ENCODE measurements at regions not wholly inside any gene's neighbourhood (a gene's known extent, or its start where the extent isn't known, plus 50 kb on each side); places are given as distances from the start of the nearest gene placed in this dataset.

DNA sequence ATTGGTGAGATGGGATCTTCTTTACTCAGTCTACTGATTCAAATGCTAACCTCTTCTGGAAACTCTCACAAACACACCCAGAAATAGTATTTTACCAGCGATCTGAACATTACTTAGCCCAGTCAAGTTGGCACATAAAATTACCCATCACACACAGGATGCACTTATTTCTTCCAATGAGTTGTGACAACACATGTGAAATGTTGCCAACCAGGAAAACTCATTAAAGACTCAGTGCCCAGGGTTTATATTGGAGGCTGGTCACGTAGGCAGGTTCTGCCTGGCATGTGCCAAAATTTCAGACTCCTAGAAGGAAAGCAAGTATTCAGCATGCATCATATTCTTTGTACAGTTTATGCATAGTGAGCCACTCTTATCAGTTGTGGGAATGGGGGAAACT is 443.3 kb downstream of the EPM2A start:
- Mint-ChIP-seq H3K27me3 (ENCODE audit: insufficient read depth, low read depth, poor library complexity) (no peaks in the 10 kb centered on the region), H3K4me3 (no peak overlapping the region), H3K4me1 (0 out of 3 replicates have a peak, but pooled peaks cover 4% of the 10 kb centered on the region), H3K27ac (no peak overlapping the region), H3K9me3 (no peaks in the 10 kb centered on the region), H3K36me3 (ENCODE audit: low read depth) (no peaks in the 10 kb centered on the region)
- TF ChIP-seq ZNF114 (CRISPR knock-in tag; IDR thresholded peaks at IDR 0.05): no peak
- TF ChIP-seq JUNB (IDR thresholded peaks at IDR 0.05; ENCODE audit: unreplicated experiment): no peak
- TF ChIP-seq, protein P1, sequence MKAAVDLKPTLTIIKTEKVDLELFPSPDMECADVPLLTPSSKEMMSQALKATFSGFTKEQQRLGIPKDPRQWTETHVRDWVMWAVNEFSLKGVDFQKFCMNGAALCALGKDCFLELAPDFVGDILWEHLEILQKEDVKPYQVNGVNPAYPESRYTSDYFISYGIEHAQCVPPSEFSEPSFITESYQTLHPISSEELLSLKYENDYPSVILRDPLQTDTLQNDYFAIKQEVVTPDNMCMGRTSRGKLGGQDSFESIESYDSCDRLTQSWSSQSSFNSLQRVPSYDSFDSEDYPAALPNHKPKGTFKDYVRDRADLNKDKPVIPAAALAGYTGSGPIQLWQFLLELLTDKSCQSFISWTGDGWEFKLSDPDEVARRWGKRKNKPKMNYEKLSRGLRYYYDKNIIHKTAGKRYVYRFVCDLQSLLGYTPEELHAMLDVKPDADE (IDR thresholded peaks at IDR 0.05): no peak
- TF ChIP-seq POLR2AphosphoS5 (IDR thresholded peaks at IDR 0.05; ENCODE audit: low read depth): no peak
- TF ChIP-seq NANOG (IDR thresholded peaks at IDR 0.05; ENCODE audit: borderline replicate concordance): no peak
- no peak for TF ChIP-seq CREB1 (CRISPR knock-in tag; IDR thresholded peaks at IDR 0.05; ENCODE audit: low read depth)
- TF ChIP-seq EZH2phosphoT487 (IDR thresholded peaks at IDR 0.05; ENCODE audit: unreplicated experiment): no peak
- TF ChIP-seq ZNF331 (CRISPR knock-in tag; IDR thresholded peaks at IDR 0.05; ENCODE audit: low read depth): no peak
- TF ChIP-seq, protein P2, sequence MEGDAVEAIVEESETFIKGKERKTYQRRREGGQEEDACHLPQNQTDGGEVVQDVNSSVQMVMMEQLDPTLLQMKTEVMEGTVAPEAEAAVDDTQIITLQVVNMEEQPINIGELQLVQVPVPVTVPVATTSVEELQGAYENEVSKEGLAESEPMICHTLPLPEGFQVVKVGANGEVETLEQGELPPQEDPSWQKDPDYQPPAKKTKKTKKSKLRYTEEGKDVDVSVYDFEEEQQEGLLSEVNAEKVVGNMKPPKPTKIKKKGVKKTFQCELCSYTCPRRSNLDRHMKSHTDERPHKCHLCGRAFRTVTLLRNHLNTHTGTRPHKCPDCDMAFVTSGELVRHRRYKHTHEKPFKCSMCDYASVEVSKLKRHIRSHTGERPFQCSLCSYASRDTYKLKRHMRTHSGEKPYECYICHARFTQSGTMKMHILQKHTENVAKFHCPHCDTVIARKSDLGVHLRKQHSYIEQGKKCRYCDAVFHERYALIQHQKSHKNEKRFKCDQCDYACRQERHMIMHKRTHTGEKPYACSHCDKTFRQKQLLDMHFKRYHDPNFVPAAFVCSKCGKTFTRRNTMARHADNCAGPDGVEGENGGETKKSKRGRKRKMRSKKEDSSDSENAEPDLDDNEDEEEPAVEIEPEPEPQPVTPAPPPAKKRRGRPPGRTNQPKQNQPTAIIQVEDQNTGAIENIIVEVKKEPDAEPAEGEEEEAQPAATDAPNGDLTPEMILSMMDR (conservative IDR thresholded peaks at IDR 0.05; ENCODE audit: low read depth in 2 of 2): no peak
- TF ChIP-seq, protein P3, sequence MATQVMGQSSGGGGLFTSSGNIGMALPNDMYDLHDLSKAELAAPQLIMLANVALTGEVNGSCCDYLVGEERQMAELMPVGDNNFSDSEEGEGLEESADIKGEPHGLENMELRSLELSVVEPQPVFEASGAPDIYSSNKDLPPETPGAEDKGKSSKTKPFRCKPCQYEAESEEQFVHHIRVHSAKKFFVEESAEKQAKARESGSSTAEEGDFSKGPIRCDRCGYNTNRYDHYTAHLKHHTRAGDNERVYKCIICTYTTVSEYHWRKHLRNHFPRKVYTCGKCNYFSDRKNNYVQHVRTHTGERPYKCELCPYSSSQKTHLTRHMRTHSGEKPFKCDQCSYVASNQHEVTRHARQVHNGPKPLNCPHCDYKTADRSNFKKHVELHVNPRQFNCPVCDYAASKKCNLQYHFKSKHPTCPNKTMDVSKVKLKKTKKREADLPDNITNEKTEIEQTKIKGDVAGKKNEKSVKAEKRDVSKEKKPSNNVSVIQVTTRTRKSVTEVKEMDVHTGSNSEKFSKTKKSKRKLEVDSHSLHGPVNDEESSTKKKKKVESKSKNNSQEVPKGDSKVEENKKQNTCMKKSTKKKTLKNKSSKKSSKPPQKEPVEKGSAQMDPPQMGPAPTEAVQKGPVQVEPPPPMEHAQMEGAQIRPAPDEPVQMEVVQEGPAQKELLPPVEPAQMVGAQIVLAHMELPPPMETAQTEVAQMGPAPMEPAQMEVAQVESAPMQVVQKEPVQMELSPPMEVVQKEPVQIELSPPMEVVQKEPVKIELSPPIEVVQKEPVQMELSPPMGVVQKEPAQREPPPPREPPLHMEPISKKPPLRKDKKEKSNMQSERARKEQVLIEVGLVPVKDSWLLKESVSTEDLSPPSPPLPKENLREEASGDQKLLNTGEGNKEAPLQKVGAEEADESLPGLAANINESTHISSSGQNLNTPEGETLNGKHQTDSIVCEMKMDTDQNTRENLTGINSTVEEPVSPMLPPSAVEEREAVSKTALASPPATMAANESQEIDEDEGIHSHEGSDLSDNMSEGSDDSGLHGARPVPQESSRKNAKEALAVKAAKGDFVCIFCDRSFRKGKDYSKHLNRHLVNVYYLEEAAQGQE (IDR thresholded peaks at IDR 0.05; ENCODE audit: unreplicated experiment): no peak
- TF ChIP-seq, protein P4, sequence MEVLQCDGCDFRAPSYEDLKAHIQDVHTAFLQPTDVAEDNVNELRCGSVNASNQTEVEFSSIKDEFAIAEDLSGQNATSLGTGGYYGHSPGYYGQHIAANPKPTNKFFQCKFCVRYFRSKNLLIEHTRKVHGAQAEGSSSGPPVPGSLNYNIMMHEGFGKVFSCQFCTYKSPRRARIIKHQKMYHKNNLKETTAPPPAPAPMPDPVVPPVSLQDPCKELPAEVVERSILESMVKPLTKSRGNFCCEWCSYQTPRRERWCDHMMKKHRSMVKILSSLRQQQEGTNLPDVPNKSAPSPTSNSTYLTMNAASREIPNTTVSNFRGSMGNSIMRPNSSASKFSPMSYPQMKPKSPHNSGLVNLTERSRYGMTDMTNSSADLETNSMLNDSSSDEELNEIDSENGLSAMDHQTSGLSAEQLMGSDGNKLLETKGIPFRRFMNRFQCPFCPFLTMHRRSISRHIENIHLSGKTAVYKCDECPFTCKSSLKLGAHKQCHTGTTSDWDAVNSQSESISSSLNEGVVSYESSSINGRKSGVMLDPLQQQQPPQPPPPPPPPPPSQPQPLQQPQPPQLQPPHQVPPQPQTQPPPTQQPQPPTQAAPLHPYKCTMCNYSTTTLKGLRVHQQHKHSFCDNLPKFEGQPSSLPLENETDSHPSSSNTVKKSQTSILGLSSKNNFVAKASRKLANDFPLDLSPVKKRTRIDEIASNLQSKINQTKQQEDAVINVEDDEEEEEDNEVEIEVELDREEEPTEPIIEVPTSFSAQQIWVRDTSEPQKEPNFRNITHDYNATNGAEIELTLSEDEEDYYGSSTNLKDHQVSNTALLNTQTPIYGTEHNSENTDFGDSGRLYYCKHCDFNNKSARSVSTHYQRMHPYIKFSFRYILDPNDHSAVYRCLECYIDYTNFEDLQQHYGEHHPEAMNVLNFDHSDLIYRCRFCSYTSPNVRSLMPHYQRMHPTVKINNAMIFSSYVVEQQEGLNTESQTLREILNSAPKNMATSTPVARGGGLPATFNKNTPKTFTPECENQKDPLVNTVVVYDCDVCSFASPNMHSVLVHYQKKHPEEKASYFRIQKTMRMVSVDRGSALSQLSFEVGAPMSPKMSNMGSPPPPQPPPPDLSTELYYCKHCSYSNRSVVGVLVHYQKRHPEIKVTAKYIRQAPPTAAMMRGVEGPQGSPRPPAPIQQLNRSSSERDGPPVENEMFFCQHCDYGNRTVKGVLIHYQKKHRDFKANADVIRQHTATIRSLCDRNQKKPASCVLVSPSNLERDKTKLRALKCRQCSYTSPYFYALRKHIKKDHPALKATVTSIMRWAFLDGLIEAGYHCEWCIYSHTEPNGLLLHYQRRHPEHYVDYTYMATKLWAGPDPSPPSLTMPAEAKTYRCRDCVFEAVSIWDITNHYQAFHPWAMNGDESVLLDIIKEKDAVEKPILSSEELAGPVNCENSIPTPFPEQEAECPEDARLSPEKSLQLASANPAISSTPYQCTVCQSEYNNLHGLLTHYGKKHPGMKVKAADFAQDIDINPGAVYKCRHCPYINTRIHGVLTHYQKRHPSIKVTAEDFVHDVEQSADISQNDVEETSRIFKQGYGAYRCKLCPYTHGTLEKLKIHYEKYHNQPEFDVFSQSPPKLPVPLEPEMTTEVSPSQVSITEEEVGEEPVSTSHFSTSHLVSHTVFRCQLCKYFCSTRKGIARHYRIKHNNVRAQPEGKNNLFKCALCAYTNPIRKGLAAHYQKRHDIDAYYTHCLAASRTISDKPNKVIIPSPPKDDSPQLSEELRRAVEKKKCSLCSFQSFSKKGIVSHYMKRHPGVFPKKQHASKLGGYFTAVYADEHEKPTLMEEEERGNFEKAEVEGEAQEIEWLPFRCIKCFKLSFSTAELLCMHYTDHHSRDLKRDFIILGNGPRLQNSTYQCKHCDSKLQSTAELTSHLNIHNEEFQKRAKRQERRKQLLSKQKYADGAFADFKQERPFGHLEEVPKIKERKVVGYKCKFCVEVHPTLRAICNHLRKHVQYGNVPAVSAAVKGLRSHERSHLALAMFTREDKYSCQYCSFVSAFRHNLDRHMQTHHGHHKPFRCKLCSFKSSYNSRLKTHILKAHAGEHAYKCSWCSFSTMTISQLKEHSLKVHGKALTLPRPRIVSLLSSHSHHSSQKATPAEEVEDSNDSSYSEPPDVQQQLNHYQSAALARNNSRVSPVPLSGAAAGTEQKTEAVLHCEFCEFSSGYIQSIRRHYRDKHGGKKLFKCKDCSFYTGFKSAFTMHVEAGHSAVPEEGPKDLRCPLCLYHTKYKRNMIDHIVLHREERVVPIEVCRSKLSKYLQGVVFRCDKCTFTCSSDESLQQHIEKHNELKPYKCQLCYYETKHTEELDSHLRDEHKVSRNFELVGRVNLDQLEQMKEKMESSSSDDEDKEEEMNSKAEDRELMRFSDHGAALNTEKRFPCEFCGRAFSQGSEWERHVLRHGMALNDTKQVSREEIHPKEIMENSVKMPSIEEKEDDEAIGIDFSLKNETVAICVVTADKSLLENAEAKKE (CRISPR knock-in tag; IDR thresholded peaks at IDR 0.05): no peak
- no peak for TF ChIP-seq EZH2 (IDR thresholded peaks at IDR 0.05; ENCODE audit: low read depth, unreplicated experiment)
- TF ChIP-seq STAT1 (IDR thresholded peaks at IDR 0.05; ENCODE audit: unreplicated experiment): no peak
- no peak overlapping the region for H3K4me3 ChIP-seq
- no peak overlapping the region for H3K27ac ChIP-seq (ENCODE audit: low read depth)
- no peaks in the 10 kb centered on the region for H3K27me3 ChIP-seq (ENCODE audit: insufficient read depth)
- no peak overlapping the region for H2AFZ ChIP-seq
- H3K4me1 ChIP-seq (ENCODE audit: insufficient read depth): no peaks in the 10 kb centered on the region
- H3K4me2 ChIP-seq: no peak overlapping the region
- no peaks in the 10 kb centered on the region for H3F3A ChIP-seq (replicated peaks; ENCODE audit: low read depth)
- no peaks in the 10 kb centered on the region for H3K79me2 ChIP-seq (replicated peaks; ENCODE audit: insufficient read depth)
- H3K36me3 ChIP-seq (ENCODE audit: insufficient read depth): no peaks in the 10 kb centered on the region
- DNase-seq (ENCODE audit: low spot score) (no peak), ATAC-seq (no peak)
- H4K20me1 ChIP-seq (replicated peaks; ENCODE audit: insufficient read depth): no peaks in the 10 kb centered on the region
- H3K9me2 ChIP-seq (ENCODE audit: insufficient read depth): peaks cover 3% of the 10 kb centered on the region; the same call in 1 of the 2 replicates

Data from GM23338 (cell line).